ENCODE measurements at regions not wholly inside any gene's neighbourhood (a gene's known extent, or its start where the extent isn't known, plus 50 kb on each side); places are given as distances from the start of the nearest gene placed in this dataset.

GRCh38 chr11:107265591-107266121 lies 192.0 kb downstream of the CWF19L2 start:
- no peak for TF ChIP-seq CTCF (conservative IDR thresholded peaks at IDR 0.05)
- TF ChIP-seq EZH2 (IDR thresholded peaks at IDR 0.05; ENCODE audit: low read depth): no peak
